Pancreas (tissue), 10 donors: ENCODE measurements at regions not wholly inside any gene's neighbourhood (a gene's known extent, or its start where the extent isn't known, plus 50 kb on each side); places are given as distances from the start of the nearest gene placed in this dataset.

Experiments used
- ATAC-seq, 4 donors: fragments of 200-7000 bp; cut with Tn5 transposase; one replicate each; pipeline versions ENCODE4 v1.8.0 to v1.9.1; 2020; ENCODE audit warnings: mild to moderate bottlenecking in 4 of 4, moderate library complexity in 4 of 4
- DNase-seq, 6 donors: peaks; one replicate each; pipeline ENCODE4 v3.0.0-alpha.2; 2020
- FAIRE-seq: peaks from 2 replicates; lab custom pipeline; 2012; peaks lifted over from hg19 to GRCh38; lab: Jason Lieb, UNC
- H3K27ac ChIP-seq, 4 donors: fragments of 200-600 bp; sonication (generic); 1 replicate in 3 of 4; 2 replicates in 1 of 4; pipeline versions ENCODE4 v1.5.0 to v1.8.0; 2020
- H3K27me3 ChIP-seq, 4 donors: fragments of 200-600 bp; one replicate each; pipeline ENCODE4 v1.8.0; 2021
- H3K36me3 ChIP-seq, 3 donors: fragments of 200-600 bp; sonication (generic) in 1 of 3; one replicate each; pipeline versions ENCODE4 v1.5.0 to v1.8.0; 2020 to 2021
- H3K4me1 ChIP-seq, 3 donors: fragments of 200-600 bp; one replicate each; pipeline ENCODE4 v1.8.0; 2021
- H3K4me3 ChIP-seq, 4 donors: fragments of 200-600 bp; sonication (generic) in 2 of 4; one replicate each; pipeline versions ENCODE4 v1.5.0 to v1.8.0; 2020 to 2021
- H3K9me3 ChIP-seq, 4 donors: fragments of 200-600 bp; one replicate each; pipeline ENCODE4 v1.8.0; 2021
- CTCF ChIP-seq, 4 donors: fragments of 200-600 bp; sonication (generic) in 3 of 4; IDR thresholded peaks; one replicate each; pipeline versions ENCODE4 v1.5.0 to v1.8.0; 2021; ENCODE audit warnings: antibody characterized with exemption in 4 of 4
- WGBS, 2 donors: extraction: QIAGEN DNeasy Blood & Tissue Kit; methylation state at CpG; one replicate each; pipeline ENCODE4 v1.1.7; 2013; 5-methylcytosine and 5-hydroxymethylcytosine counted together
- intact Hi-C, 3 donors: fragments of 100-400 bp; cut with DNase I; formaldehyde crosslinking; loops; one replicate each; pipeline versions ENCODE4 v1.11.1 to v1.14.2; 2022
- donor health status: healthy with polysubstance abuse.
- donor health status: DM: no; HTN: no; CAD: no; lungs with moderate emphysema.
- donor health status: DM: no; HTN: no; CAD: no.
- donor health status: control.
- donor health status: control.
- donor health status: Bipolar disorder and iron deficiency.
- donor health status: DM: yes; HTN: yes; CAD: no.
- donor health status: DM: no; HTN: no; CAD: no.
- donor health status: DM: no; HTN: no; CAD: no.
- donor health status: DM: yes; HTN: yes; CAD: no.

GRCh38 chr11:97428247-97428790 is 1038.5 kb downstream of the JRKL start:
- 58 to 68% methylated on average over 2 of the region's 2 CpGs for WGBS, 2 donors
- Histone ChIP-seq H3K4me3 (no peak overlapping the region), H3K4me1 (no peaks in the 10 kb centered on the region), H3K27ac (no peak overlapping the region), H3K36me3 (no peaks in the 10 kb centered on the region), H3K9me3 (no peaks in the 10 kb centered on the region), H3K27me3 (no peaks in the 10 kb centered on the region)
- no peak for TF ChIP-seq CTCF (IDR thresholded peaks at IDR 0.05)
- FAIRE-seq: no peak
- intact Hi-C loops: no loop called here
- DNase-seq: no peak
- no peak for ATAC-seq

GRCh38 chr11:97430877-97431276 is 1041.1 kb downstream of the JRKL start:
- no peaks in the 10 kb centered on the region for H3K27me3 ChIP-seq
- no peak for DNase-seq
- FAIRE-seq: no peak
- no peak for TF ChIP-seq CTCF (IDR thresholded peaks at IDR 0.05)
- no peaks in the 10 kb centered on the region for H3K4me1 ChIP-seq
- WGBS, 2 donors: 12 to 21% methylated on average over 3 of the region's 3 CpGs
- H3K27ac ChIP-seq: no peak overlapping the region
- H3K4me3 ChIP-seq: no peak overlapping the region
- intact Hi-C loops: no loop called here
- no peak for ATAC-seq
- no peaks in the 10 kb centered on the region for H3K9me3 ChIP-seq
- no peaks in the 10 kb centered on the region for H3K36me3 ChIP-seq

GRCh38 chr11:97432926-97433325 is 1043.1 kb downstream of the JRKL start:
- Histone ChIP-seq H3K4me3 (no peak overlapping the region), H3K36me3 (no peaks in the 10 kb centered on the region), H3K9me3 (no peaks in the 10 kb centered on the region), H3K27me3 (no peaks in the 10 kb centered on the region), H3K27ac (no peak overlapping the region), H3K4me1 (no peaks in the 10 kb centered on the region)
- intact Hi-C loops: no loop called here
- ATAC-seq: no peak
- FAIRE-seq: no peak
- WGBS, 2 donors: 32 to 43% methylated on average over 1 of the region's 1 CpG
- TF ChIP-seq CTCF (IDR thresholded peaks at IDR 0.05): no peak
- no peak for DNase-seq

GRCh38 chr11:97445561-97445960 is 1055.7 kb downstream of the JRKL start:
- FAIRE-seq (no peak), DNase-seq (no peak), ATAC-seq (no peak)
- Histone ChIP-seq H3K36me3 (no peaks in the 10 kb centered on the region), H3K9me3 (no peaks in the 10 kb centered on the region), H3K27me3 (no peaks in the 10 kb centered on the region), H3K4me1 (no peaks in the 10 kb centered on the region), H3K27ac (no peak overlapping the region), H3K4me3 (no peak overlapping the region)
- 36 to 43% methylated on average over 2 of the region's 2 CpGs for WGBS, 2 donors
- intact Hi-C loops: no loop called here
- no peak for TF ChIP-seq CTCF (IDR thresholded peaks at IDR 0.05)

- DNase-seq (no peak), ATAC-seq (no peak), FAIRE-seq (no peak)
- intact Hi-C loops: no loop called here
- no peak for TF ChIP-seq CTCF (IDR thresholded peaks at IDR 0.05)
- no peaks in the 10 kb centered on the region for H3K36me3 ChIP-seq
- no peak overlapping the region for H3K27ac ChIP-seq
- H3K27me3 ChIP-seq: no peaks in the 10 kb centered on the region
- H3K4me3 ChIP-seq: no peak overlapping the region
- H3K9me3 ChIP-seq: no peaks in the 10 kb centered on the region
- no peaks in the 10 kb centered on the region for H3K4me1 ChIP-seq
- WGBS, 2 donors: 67 to 71% methylated on average over 4 of the region's 4 CpGs
Measured at GRCh38 chr11:97451441-97451840, 1061.6 kb downstream of the JRKL start.
